Ramos (cell line): ENCODE measurements at regions not wholly inside any gene's neighbourhood (a gene's known extent, or its start where the extent isn't known, plus 50 kb on each side); places are given as distances from the start of the nearest gene placed in this dataset.

Experiments
- in situ Hi-C: fragments of 300-500 bp; cut with MboI; formaldehyde crosslinking; loops from one replicate; pipeline ENCODE4 v1.14.3; 2022; ENCODE audit warnings: low sequenced_read_pairs; ENCODE audit not compliant: unreplicated experiment

DNA sequence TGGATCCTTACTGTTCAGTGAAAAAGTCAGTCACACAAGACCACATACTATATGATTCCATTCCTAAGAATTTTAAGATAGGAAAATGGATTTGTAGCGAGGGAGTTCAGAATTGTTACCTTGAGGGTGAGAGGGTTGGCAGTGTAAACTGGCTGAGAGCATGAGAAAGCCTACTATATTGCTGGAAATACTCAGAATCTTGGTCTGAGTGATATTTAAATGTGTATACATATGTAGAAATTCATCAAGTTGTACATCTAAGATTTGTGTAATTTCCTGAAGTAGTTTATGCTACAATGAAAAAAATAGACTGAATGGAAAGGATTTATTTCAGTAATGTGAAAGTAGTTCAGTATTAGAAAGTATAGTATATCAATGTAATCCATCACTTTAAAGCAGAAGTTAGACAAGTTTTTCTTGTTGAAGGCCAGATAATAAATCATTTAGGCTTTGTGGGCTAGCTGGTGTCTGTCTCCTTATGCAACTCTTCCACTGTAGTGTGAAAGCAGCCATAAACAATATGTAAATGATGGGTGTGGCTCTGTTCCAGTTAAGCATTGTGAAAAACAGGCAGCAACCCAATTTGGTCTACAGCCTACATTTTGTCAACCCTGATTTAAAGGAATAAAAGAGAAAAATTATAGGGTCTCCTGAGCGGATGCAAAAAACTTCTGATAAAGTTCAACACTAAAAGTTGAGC, 127.2 kb upstream of the THY1 start:
- in situ Hi-C loops, result no loop called here

DNA sequence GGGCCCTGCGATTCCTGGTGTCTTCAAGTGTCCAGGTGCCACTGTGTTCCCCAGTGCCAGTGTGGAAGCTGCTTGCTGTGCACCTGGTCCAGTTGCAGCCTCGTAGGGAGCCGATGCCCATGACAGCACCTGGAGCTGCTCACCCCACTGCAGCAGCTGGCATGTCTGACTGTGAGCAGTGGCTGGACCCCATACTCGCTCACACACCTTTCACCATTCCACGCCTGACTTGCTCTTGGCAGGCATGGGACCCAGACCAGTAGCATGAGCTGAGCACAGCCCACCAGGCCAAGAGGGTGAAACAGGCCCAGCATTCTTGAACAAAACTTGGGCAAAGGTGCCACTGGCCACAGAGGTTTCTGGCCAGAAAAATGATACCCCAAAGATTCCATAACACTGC, 124.5 kb upstream of the THY1 start:
- in situ Hi-C loops, result no loop called here

DNA sequence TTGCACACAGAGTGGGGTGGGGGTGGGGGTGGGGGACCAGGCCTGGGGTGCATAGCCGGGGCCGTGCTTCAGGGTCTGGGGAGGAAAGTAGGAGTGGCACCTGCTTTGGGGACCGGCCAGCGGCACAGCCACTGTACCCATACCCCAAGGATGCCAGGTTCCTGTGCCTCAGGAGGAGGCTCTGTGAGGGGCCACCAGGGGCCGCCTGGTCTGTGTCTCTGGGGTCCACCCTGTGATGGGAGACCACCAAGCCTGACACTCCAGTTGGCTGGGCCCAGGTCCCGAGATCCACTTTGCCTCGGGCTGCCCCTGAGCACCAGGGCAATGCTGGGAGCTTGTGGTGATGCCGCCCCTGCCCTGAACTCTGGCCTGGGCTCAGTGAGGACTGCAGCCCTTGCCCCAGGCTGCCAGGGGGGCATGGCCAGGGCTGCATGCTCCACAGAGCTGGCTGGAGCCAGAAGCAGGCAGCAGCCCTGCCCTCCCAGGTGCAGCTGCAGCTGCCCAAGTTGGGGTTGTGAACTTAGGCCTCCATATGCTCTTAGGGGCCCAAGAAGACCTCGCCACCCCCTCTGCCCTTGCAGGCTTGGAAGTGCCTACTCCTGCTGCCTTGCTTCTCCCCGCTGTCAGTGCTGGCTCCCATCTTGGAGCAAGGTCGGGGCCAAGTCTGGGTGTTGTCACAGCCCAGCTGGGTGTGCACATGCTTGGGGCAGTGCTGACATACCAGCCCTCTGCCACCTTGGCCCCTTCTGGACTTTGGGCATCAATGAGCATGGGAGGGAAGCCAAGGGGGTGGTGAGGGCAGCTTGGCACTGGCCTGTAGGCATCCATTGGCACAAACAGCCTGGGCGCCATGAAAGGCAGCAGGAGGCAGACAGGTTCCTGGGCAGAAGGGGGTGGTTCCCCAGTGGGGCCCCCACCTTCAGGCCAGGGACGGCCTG, 123.3 kb upstream of the THY1 start:
- in situ Hi-C loops, result no loop called here

DNA sequence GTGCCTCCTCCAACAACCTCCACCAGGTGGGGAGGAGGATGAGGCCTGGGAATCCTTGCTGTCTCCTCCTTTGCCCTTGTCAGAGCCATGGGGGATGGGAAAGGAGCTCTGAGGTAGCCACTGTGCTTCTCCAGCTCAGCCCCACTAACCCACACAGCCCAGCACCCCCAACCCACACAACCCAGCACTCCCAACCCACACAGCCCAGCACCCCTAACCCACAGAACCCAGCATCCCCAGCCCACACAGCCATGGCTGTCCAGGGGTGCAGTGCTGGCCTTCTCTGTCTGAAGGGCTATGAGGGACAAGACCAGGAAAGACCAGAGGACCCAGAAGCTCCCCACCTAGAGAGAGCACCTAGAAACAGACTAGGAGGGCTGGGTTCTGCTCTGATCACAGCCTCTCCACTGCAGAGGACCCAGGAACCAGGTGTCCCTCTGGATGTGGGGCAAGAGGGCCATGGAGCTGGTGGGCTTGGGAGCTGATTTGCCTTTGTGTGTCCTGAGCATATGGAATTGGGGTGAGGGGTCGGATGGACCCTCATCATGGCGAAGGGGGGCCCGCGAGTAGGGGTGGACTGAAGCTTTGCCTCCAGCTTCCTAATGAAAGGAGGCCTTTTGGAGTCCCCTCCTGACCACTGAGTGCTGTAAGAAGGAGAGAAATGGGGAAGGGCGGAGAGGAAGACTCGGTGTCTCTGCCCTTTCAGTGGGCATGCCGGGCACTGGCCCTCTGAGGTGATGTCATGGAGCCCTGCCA, 117.6 kb upstream of the THY1 start:
- in situ Hi-C loops, result no loop called here

DNA sequence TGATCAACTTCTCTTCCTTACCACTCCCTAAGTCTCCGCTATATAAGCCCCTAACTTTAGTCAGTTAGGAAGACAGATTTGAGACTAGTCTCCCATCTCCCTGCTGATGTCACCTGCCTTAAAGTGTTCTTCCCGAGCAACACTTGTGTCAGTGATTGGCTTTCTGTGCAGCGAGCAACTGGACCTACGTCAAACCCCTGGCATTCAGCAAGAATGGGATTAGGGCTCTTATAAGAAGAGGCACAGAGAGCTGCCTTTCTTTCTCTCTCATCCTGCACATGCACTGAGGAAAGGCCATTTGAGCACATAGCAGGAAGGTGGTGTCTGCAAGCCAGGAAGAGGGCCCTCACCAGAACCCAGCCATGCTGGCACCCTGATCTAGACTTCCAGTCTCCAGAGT, 116.6 kb upstream of the THY1 start:
- in situ Hi-C loops, result no loop called here

DNA sequence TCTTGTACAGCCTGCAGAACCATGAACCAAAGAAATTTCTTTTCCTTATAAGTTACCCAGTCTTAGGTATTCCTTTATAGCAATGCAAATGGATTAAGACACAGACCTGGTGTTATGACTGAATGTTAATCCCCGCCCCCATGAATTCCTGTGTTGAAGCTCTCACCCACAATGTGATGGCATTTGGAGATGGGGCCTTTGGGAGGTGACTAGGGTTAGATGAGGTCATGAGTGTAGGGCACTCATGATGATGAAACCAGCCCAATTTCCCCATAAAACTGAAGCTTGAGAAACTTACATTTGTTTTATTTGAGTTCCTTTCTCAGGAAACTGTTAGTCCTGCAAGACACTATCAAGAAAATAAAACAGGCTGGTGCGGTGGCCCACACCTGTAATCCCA, 115.8 kb upstream of the THY1 start:
- in situ Hi-C loops, result no loop called here

DNA sequence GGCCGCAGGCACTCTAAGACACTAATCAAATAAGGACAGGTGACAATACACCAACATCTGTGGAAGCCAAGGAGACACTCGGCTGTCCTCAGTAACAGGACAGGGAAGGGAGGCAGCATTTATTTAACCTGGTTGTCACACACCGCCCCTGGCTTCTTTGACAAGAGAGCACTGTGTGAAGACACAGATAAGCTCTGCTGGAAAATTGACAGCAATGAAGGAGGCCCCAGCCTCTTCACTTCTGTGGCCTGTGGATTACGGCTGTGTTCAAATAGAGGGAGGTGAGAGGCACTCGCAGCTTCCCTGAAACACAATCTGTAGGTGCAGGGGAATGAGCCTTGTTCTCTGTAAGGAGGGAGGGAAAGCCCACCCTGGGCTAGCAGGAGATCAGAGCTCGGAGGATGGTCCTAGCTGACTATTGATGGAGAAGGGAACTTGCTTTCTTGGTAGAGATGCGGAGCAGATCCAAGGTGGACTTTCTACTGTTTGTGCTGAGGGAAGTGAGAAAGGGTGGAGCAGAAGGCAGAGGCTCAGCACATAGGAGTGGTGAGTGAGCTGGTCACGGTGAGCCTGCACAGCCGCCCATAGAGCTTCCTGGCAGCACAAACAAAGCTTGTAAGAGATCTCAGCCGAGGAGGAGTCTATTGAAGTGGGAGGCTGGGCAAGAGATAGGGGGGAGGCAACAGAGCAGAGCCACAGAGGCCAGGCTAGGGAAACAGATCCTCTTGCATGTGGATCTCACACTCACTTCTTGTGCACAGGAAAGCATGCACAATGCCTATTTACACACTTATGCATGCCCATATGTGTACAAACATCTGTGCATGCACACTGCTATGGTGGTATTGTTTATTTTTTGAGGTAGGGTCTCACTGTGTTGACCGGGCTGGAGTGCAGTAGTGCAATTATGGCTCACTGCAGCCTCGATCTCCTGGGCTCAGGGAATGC, 114.6 kb upstream of the THY1 start:
- in situ Hi-C loops, result no loop called here

DNA sequence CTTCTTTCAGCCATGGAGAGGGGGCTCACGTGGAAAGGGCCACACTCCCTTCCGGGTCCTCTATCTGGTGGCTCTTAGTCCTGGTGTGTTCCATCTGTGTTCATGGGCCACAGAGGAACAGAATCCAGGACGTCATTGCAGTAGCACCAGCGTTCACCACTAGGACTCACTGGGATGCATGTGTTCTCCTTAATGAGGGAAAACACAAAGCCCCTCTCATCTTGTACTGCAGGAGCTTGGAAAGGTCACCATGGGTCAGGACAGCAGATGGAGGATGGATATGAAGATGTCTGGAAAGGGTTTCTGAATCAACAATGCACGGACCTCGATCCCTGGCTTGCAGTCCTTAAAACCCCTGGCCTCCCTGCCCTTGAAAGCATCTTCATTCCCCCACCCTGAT, 113.8 kb upstream of the THY1 start:
- in situ Hi-C loops, result no loop called here

DNA sequence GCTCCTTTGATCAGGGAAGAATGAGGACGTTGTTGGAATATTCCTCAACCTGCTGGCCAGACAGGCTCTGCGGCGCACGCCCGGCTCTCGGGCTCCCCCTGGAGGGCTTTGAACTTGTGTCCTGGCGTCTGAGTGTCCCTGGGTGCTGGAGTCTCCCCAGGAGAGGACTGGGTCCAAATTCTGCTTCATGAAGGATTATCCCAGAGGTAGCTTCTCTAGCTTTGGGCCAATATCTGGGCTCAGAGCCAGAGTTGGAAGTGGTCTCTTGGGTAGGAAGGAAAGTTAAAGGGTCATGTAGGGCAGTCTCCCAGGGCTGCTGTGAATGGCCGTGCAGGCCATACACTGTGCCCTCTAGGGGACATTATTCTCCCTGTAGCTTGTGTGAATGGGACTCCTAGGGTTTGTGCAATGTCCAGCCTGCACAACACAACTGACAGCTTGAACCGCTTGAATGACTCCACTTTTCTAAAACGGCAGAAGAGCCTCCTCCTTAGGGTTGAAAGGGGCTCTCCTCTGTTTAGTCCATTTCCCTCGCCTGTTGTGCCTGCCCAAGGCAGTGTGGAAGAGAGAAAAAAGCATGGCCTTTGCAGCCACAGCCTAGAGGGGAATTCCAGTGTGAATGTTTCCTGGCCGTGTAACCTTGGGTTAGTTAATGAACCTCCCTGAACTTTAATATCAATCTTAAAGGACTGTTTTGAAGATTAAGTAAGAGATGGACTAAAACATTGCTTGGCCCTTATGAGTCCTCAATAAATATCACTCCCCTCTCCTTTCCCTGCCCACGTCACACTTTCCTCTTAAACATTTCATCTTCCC, 111.2 kb upstream of the THY1 start:
- in situ Hi-C loops, result no loop called here

DNA sequence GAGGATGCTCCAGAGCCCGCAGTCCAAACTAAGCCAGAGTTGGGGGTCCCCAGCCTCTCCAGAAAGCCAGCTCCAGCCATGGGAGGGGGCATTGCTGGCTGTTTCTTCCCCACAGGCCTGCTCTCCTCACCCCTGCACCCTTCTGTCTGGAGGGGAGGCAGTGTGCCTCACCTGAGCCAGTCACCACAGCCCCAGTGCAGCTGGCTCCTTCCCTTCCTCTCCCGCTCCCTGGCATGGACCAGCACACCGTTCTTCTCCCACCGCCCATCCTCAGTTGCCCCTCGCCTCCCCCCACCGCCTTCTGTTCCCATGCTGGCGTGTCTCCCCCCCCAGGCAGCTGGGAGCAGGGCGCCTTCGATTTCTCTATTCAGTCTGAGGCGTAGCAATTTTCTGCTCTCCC, 110.5 kb upstream of the THY1 start:
- in situ Hi-C loops, result no loop called here

DNA sequence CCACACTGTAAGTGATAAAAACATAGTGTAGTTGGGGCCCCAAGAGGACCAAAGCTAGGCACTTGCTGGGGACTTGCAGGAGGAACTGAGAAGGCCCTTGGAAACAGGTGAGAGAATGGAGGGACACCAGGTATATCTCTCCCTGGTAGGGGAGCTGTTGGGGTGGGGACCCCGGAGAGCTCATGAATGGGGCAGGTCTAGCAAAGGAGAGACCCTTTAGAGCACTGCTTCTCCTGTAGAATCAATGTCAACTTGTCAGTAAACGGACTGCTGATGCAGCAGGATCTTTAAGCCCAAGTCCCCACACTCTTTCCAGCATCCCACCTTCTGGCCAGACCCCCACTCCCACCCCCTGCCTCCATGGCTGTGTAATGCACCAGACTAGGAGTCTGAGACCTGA, 109.6 kb upstream of the THY1 start:
- in situ Hi-C loops, result no loop called here

DNA sequence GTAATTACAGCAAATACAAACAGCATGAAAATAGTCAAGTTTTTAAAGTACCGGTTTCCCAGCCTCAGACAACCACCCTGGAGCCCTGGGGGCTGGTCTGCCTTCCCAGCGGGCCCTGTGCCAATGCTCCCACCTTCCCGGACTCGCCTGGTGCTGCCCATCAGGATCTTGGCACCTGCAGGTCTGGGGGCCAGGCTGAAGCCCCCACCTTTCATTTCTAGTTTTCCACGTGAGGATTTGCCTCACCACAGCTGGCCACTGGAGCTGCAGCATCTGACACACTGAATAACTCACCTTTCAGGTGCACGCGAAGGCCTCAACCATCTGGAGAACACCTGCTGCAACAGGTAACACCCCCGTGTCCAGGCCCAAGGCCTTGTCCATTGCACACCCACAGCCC, 108.7 kb upstream of the THY1 start:
- in situ Hi-C loops, result no loop called here

DNA sequence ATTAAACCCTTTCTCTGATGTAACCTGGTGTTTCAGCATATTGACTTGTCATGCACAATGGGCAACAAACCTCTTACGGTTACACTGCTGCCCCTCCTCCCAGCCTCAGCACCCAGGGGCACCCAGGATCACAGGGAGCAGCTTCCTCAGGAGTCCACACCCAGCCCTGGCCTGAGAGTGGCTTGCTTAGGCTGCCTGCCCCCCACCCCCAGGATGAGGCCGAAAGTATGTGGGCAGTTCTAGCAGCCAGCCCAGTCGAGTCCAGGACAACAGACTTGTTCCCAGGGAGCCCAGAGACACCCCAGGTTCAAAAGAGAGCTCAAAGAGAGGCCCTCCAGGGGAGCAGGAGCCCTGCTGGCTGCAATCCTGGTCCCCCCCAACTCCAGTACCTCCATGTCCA, 108.1 kb upstream of the THY1 start:
- in situ Hi-C loops, result no loop called here

DNA sequence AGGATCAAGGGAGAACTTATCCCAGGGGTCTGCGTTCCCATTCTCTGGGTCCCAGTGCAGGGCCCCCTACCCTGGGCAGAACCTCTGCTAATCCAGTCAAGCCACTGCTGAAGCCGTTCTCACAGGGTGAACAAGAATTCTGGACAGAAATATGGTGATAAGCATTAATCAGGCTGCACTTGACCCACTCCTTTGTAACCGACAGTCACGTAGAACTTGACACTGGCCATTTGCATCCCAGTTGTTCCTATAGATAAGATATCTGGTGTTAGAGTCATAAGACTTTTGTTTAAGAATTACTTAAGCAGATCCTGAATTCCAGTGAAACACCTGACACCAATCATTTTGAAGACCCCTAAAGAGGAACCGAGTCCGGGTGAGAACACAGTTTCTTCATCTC, 107.5 kb upstream of the THY1 start:
- in situ Hi-C loops, result no loop called here

DNA sequence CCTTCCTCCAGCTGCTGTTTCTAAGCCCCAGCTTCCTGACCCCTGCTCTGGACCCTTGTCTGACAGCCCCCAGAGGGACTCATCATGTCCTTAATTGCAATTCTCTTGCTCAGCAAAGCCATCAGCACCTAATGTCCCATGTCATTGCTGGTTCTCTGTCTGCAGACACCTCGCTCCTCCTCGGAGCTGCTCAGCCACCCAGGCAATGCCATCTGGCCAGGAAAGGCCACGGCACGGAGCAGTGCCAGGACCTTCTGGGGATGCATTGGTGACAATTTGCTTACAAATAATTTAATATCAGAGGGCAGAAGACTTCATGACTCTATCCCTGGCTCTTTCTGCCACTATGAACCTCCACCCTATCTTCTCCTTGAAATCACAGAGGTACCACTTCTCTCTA, 107.0 kb upstream of the THY1 start:
- in situ Hi-C loops, result no loop called here

DNA sequence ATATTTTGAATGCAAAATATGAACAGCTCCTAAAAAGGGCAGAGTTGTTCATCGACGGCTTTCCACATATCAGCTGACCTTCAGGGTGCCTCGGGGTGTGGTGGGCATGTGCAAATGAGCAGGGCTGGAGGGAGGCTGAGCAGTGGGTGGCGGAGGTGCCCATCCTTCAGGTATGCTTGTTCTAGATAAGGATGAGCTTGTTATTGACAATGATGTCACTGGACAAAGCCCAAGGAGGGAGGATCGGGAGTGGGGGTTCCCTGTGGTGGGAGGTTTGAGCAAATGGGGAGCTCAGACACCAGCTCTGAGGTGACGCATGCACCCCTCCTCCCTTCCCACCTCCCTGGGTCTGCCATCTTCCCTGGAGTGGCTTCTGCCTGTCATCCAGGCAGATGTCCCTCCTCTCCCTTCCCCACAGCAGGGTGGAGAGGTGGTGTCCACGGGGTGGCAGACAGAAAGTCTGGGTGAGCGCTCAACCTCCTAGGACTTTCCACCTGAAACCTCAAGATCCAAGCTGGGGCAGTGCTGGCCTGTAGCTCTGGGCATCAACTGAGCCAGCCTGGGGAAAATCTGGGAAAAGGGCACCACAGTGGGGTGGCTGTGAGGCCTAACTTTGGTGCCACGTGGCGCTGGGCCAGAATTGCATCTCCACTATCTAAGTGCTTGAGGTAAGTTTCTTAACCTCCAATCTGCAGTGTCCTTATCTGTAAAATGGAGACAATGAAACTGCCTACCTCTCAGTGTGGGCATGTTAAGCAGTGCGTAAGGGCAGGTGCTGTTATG, 106.3 kb upstream of the THY1 start:
- in situ Hi-C loops, result no loop called here

DNA sequence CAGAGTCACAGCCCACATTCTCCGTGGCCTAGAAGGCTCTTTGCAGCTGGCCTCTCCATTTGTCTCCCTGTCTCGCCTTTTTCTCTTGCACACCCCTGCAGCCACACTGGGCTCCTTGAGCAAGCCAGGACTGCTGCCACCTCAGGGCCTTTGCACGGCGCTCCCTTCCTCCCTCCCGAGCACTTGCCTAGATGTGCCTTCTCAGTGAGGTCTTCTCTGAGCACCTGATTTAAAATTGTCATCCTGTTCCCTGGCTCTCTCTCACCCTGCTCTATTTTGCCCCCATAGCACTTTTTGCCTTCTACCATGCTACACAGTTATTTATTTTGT, 102.9 kb upstream of the THY1 start:
- in situ Hi-C loops, result no loop called here

DNA sequence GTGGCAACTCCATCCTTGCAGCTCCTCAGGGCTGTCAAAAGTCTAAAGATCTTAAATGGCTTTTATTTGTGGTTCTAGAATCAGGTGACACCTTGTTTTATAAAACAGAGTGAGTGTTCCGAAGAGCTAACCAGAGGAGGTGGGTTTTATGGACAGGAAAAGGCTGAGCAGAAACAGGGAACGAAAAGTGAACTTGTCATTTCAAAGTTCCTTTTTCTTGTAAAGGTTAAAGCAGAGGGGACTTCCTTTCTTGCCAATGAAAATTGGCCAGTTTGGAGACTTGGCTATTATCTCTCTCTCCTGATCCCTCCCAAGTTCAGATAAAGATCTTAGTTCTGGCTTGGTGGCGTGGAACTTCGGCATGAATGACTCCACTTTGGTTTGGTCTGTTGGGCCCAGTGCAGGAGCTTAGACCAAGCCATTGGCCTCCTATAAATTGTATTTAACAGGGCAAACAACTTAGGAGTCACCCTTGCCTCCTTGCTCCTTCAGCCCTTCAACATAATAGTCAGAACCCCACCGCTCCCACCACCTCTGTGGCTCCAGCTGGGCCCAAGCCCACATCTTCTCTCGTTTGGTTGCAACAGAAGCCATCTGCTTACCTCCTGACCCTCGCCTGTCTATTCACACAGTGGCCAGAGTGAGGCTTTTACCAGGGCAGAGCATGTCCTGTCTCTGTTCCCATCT, 102.4 kb upstream of the THY1 start:
- in situ Hi-C loops, result no loop called here
